ENCODE measurements at regions not wholly inside any gene's neighbourhood (a gene's known extent, or its start where the extent isn't known, plus 50 kb on each side); places are given as distances from the start of the nearest gene placed in this dataset.

GRCh38 chr5:153043886-153044285 lies 446.6 kb upstream of the GRIA1 start:
- TF ChIP-seq TEAD4 (IDR thresholded peaks at IDR 0.05) (no peak), NFIC (IDR thresholded peaks at IDR 0.05) (no peak), REST (IDR thresholded peaks at IDR 0.05; ENCODE audit: low read depth) (no peak), TCF12 (IDR thresholded peaks at IDR 0.05; ENCODE audit: low read depth) (no peak), TAF1 (IDR thresholded peaks at IDR 0.05; ENCODE audit: low read depth) (no peak), USF1 (IDR thresholded peaks at IDR 0.05) (no peak), CREB1 (IDR thresholded peaks at IDR 0.05; ENCODE audit: low read depth) (no peak), EGR1 (IDR thresholded peaks at IDR 0.05) (no peak), ZBTB7A (IDR thresholded peaks at IDR 0.05; ENCODE audit: low read depth) (no peak), RAD21 (IDR thresholded peaks at IDR 0.05; ENCODE audit: low read depth) (no peak), FOXM1 (IDR thresholded peaks at IDR 0.05; ENCODE audit: borderline replicate concordance, low read depth) (no peak), YY1 (IDR thresholded peaks at IDR 0.05; ENCODE audit: low read depth) (no peak), CEBPB (IDR thresholded peaks at IDR 0.05) (no peak), EP300 (IDR thresholded peaks at IDR 0.05; ENCODE audit: borderline replicate concordance) (no peak), MAX (IDR thresholded peaks at IDR 0.05) (no peak)

- TF ChIP-seq MAX (IDR thresholded peaks at IDR 0.05): no peak
- TF ChIP-seq TCF12 (IDR thresholded peaks at IDR 0.05; ENCODE audit: low read depth): no peak
- TF ChIP-seq TEAD4 (IDR thresholded peaks at IDR 0.05): no peak
- TF ChIP-seq EGR1 (IDR thresholded peaks at IDR 0.05): no peak
- no peak for TF ChIP-seq REST (IDR thresholded peaks at IDR 0.05; ENCODE audit: low read depth)
- TF ChIP-seq NFIC (IDR thresholded peaks at IDR 0.05): no peak
- TF ChIP-seq YY1 (IDR thresholded peaks at IDR 0.05; ENCODE audit: low read depth): no peak
- TF ChIP-seq FOXM1 (IDR thresholded peaks at IDR 0.05; ENCODE audit: borderline replicate concordance, low read depth): no peak
- TF ChIP-seq USF1 (IDR thresholded peaks at IDR 0.05): no peak
- no peak for TF ChIP-seq TAF1 (IDR thresholded peaks at IDR 0.05; ENCODE audit: low read depth)
- TF ChIP-seq RAD21 (IDR thresholded peaks at IDR 0.05; ENCODE audit: low read depth): no peak
- TF ChIP-seq EP300 (IDR thresholded peaks at IDR 0.05; ENCODE audit: borderline replicate concordance): no peak
- no peak for TF ChIP-seq CEBPB (IDR thresholded peaks at IDR 0.05)
- no peak for TF ChIP-seq CREB1 (IDR thresholded peaks at IDR 0.05; ENCODE audit: low read depth)
- no peak for TF ChIP-seq ZBTB7A (IDR thresholded peaks at IDR 0.05; ENCODE audit: low read depth)
These were observed 439.8 kb upstream of the GRIA1 start for GRCh38 chr5:153050496-153051179.

- TF ChIP-seq YY1 (IDR thresholded peaks at IDR 0.05; ENCODE audit: low read depth) (no peak), TEAD4 (IDR thresholded peaks at IDR 0.05) (no peak), EP300 (IDR thresholded peaks at IDR 0.05; ENCODE audit: borderline replicate concordance) (no peak), CREB1 (IDR thresholded peaks at IDR 0.05; ENCODE audit: low read depth) (no peak), ZBTB7A (IDR thresholded peaks at IDR 0.05; ENCODE audit: low read depth) (no peak), NFIC (IDR thresholded peaks at IDR 0.05) (no peak)
These were observed 424.2 kb upstream of the GRIA1 start for GRCh38 chr5:153066281-153066680.

- TF ChIP-seq REST (IDR thresholded peaks at IDR 0.05; ENCODE audit: low read depth) (no peak), USF1 (IDR thresholded peaks at IDR 0.05) (no peak), TCF12 (IDR thresholded peaks at IDR 0.05; ENCODE audit: low read depth) (no peak), EP300 (IDR thresholded peaks at IDR 0.05; ENCODE audit: borderline replicate concordance) (no peak), TEAD4 (IDR thresholded peaks at IDR 0.05) (no peak), NFIC (IDR thresholded peaks at IDR 0.05) (no peak), CREB1 (IDR thresholded peaks at IDR 0.05; ENCODE audit: low read depth) (no peak), MAX (IDR thresholded peaks at IDR 0.05) (no peak), EGR1 (IDR thresholded peaks at IDR 0.05) (no peak), RAD21 (IDR thresholded peaks at IDR 0.05; ENCODE audit: low read depth) (no peak), TAF1 (IDR thresholded peaks at IDR 0.05; ENCODE audit: low read depth) (no peak)
These were observed 422.6 kb upstream of the GRIA1 start for GRCh38 chr5:153067869-153068268.

All from Ishikawa (cell line).